HG02970 (cell line): ENCODE measurements at regions not wholly inside any gene's neighbourhood (a gene's known extent, or its start where the extent isn't known, plus 50 kb on each side); places are given as distances from the start of the nearest gene placed in this dataset.
"Not testable (repeated sequence)": the region's sequence is repeated elsewhere in the genome, so short reads cannot be mapped to it uniquely, and the experiment has no call there.

ENCODE experiments used
- ATAC-seq: cut with Tn5 transposase; IDR thresholded peaks from one replicate; pipeline ENCODE4 v1.9.1; 2021; ENCODE audit warnings: mild to moderate bottlenecking, moderate library complexity, moderate number of reproducible peaks; ENCODE audit not compliant: unreplicated experiment, low FRiP score

GRCh38 chr7:42726066-42726785 is 185.6 kb downstream of the C7orf25 start:
- no peak for ATAC-seq

GRCh38 chr7:42722716-42723115 is 189.2 kb downstream of the C7orf25 start:
- ATAC-seq, result no peak

- ATAC-seq, result no peak
These were observed 189.7 kb downstream of the C7orf25 start for GRCh38 chr7:42722198-42722597.

GRCh38 chr7:42720991-42721796 is 190.7 kb downstream of the C7orf25 start:
- no peak for ATAC-seq

- no peak for ATAC-seq
These were observed 191.9 kb downstream of the C7orf25 start for GRCh38 chr7:42720012-42720411.

GRCh38 chr7:42718466-42718865 is 193.4 kb downstream of the C7orf25 start:
- not testable (repeated sequence) for ATAC-seq

- ATAC-seq, result no peak
These were observed 197.5 kb downstream of the C7orf25 start for GRCh38 chr7:42714356-42714755.

GRCh38 chr7:42709284-42709683 is 202.6 kb downstream of the C7orf25 start:
- no peak for ATAC-seq

GRCh38 chr7:42704710-42705109 is 207.2 kb downstream of the C7orf25 start:
- ATAC-seq, result no peak

GRCh38 chr7:42702647-42703046 is 209.2 kb downstream of the C7orf25 start:
- no peak for ATAC-seq

- ATAC-seq, result no peak
These were observed 211.2 kb downstream of the C7orf25 start for GRCh38 chr7:42700406-42701327.

GRCh38 chr7:42699380-42700178 is 212.3 kb downstream of the C7orf25 start:
- ATAC-seq, result no peak

GRCh38 chr7:42698600-42699374 is 213.1 kb downstream of the C7orf25 start:
- no peak for ATAC-seq

- ATAC-seq, result no peak
These were observed 216.9 kb downstream of the C7orf25 start for GRCh38 chr7:42694894-42695507.

GRCh38 chr7:42693722-42694121 is 218.1 kb downstream of the C7orf25 start:
- ATAC-seq, result no peak

- ATAC-seq, result no peak
These were observed 219.2 kb downstream of the C7orf25 start for GRCh38 chr7:42692621-42693020.

GRCh38 chr7:42690794-42691639 is 220.9 kb downstream of the C7orf25 start:
- no peak for ATAC-seq

- ATAC-seq, result no peak
These were observed 222.2 kb downstream of the C7orf25 start for GRCh38 chr7:42689626-42690025.
